ENCODE measurements at regions not wholly inside any gene's neighbourhood (a gene's known extent, or its start where the extent isn't known, plus 50 kb on each side); places are given as distances from the start of the nearest gene placed in this dataset.

DNA sequence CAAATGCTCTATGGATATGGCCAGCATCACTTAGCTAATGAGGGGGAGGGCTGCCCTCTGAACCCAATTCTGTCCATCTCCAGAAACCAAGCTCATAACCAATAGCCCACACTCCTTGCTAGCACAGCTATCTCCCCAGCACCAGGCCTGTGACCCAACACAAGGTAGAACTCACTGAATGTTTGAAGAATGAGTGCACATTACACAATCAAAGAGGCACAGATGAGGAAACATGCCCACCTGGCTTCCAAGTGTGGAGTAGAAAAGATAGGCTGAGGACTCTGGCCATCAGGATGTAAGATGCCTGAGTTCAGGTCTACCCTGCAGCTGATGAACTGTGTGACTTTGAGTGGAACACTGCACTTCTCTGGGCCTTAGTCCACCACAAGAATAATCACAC, 268.4 kb downstream of the BCL11B start:
- no peak overlapping the region for H3K4me3 Mint-ChIP-seq (ENCODE audit: unreplicated experiment)
- no peak for TF ChIP-seq EZH2 (IDR thresholded peaks at IDR 0.05; ENCODE audit: insufficient read depth, low read length)
- TF ChIP-seq, protein P1, sequence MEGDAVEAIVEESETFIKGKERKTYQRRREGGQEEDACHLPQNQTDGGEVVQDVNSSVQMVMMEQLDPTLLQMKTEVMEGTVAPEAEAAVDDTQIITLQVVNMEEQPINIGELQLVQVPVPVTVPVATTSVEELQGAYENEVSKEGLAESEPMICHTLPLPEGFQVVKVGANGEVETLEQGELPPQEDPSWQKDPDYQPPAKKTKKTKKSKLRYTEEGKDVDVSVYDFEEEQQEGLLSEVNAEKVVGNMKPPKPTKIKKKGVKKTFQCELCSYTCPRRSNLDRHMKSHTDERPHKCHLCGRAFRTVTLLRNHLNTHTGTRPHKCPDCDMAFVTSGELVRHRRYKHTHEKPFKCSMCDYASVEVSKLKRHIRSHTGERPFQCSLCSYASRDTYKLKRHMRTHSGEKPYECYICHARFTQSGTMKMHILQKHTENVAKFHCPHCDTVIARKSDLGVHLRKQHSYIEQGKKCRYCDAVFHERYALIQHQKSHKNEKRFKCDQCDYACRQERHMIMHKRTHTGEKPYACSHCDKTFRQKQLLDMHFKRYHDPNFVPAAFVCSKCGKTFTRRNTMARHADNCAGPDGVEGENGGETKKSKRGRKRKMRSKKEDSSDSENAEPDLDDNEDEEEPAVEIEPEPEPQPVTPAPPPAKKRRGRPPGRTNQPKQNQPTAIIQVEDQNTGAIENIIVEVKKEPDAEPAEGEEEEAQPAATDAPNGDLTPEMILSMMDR (IDR thresholded peaks at IDR 0.05; ENCODE audit: insufficient read depth, low read depth, low read length): no peak
- peaks cover 9% of the 10 kb centered on the region for H3K4me1 Mint-ChIP-seq (ENCODE audit: low read depth, unreplicated experiment)
- FAIRE-seq (no peak), DNase-seq (ENCODE audit: low read depth) (no peak)
- Histone ChIP-seq H3K4me3 (ENCODE audit: insufficient read depth, low read depth, low read length) (no peak overlapping the region), H3K36me3 (ENCODE audit: insufficient read depth, low read length) (no peaks in the 10 kb centered on the region), H3K9me3 (ENCODE audit: insufficient read depth, low read depth, low read length) (no peaks in the 10 kb centered on the region), H3K9ac (ENCODE audit: low read length) (no peak overlapping the region), H2AFZ (ENCODE audit: low read depth, low read length) (no peak overlapping the region), H3K4me2 (ENCODE audit: low read length) (no peak overlapping the region), H4K20me1 (ENCODE audit: insufficient read depth, low read length) (no peaks in the 10 kb centered on the region), H3K27me3 (ENCODE audit: insufficient read depth, low read length) (no peaks in the 10 kb centered on the region), H3K4me1 (ENCODE audit: insufficient read depth, low read length) (peaks cover 5% of the 10 kb centered on the region), H3K79me2 (ENCODE audit: insufficient read depth, low read length) (no peaks in the 10 kb centered on the region), H3K27ac (ENCODE audit: low read depth, low read length) (no peak overlapping the region)
- H3K36me3 Mint-ChIP-seq (ENCODE audit: low read depth, unreplicated experiment): no peaks in the 10 kb centered on the region
- peaks cover 12% of the 10 kb centered on the region for H3K27me3 Mint-ChIP-seq (ENCODE audit: low read depth, unreplicated experiment)
- no peaks in the 10 kb centered on the region for H3K9me3 Mint-ChIP-seq (ENCODE audit: unreplicated experiment)
- no peak overlapping the region for H3K27ac Mint-ChIP-seq (ENCODE audit: unreplicated experiment)

DNA sequence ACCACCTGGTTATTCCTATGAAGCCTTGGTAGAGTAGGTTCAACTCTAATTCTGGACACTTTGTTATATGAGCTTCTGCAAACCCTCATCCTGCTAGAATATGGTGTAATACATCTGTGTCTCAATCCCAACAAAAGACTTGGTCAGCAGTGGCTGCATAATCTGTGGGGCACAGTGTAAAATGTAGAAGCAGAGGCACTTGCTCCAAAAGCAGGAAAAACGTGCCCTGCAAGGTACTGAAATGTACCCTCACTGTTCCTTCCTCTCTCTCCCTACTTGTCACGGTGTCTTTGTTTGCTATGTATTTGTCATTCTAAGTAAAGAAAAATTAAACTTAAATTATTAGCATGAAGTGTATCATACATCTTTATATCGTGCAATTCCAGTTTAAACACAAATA, 267.9 kb downstream of the BCL11B start:
- Mint-ChIP-seq H3K4me3 (ENCODE audit: unreplicated experiment) (no peak overlapping the region), H3K4me1 (ENCODE audit: low read depth, unreplicated experiment) (peaks cover 9% of the 10 kb centered on the region), H3K27me3 (ENCODE audit: low read depth, unreplicated experiment) (peaks cover 15% of the 10 kb centered on the region), H3K27ac (ENCODE audit: unreplicated experiment) (no peak overlapping the region), H3K36me3 (ENCODE audit: low read depth, unreplicated experiment) (no peaks in the 10 kb centered on the region), H3K9me3 (ENCODE audit: unreplicated experiment) (no peaks in the 10 kb centered on the region)
- Histone ChIP-seq H3K79me2 (ENCODE audit: insufficient read depth, low read length) (no peaks in the 10 kb centered on the region), H3K4me3 (ENCODE audit: insufficient read depth, low read depth, low read length) (no peak overlapping the region), H3K9me3 (ENCODE audit: insufficient read depth, low read depth, low read length) (no peaks in the 10 kb centered on the region), H2AFZ (ENCODE audit: low read depth, low read length) (no peak overlapping the region), H3K27ac (ENCODE audit: low read depth, low read length) (no peak overlapping the region), H3K9ac (ENCODE audit: low read length) (no peak overlapping the region), H4K20me1 (ENCODE audit: insufficient read depth, low read length) (no peaks in the 10 kb centered on the region), H3K27me3 (ENCODE audit: insufficient read depth, low read length) (no peaks in the 10 kb centered on the region), H3K4me1 (ENCODE audit: insufficient read depth, low read length) (peaks cover 5% of the 10 kb centered on the region), H3K36me3 (ENCODE audit: insufficient read depth, low read length) (no peaks in the 10 kb centered on the region), H3K4me2 (ENCODE audit: low read length) (no peak overlapping the region)
- DNase-seq (ENCODE audit: low read depth): no peak
- FAIRE-seq: no peak
- no peak for TF ChIP-seq EZH2 (IDR thresholded peaks at IDR 0.05; ENCODE audit: insufficient read depth, low read length)
- TF ChIP-seq, protein P1 (IDR thresholded peaks at IDR 0.05; ENCODE audit: insufficient read depth, low read depth, low read length): no peak

DNA sequence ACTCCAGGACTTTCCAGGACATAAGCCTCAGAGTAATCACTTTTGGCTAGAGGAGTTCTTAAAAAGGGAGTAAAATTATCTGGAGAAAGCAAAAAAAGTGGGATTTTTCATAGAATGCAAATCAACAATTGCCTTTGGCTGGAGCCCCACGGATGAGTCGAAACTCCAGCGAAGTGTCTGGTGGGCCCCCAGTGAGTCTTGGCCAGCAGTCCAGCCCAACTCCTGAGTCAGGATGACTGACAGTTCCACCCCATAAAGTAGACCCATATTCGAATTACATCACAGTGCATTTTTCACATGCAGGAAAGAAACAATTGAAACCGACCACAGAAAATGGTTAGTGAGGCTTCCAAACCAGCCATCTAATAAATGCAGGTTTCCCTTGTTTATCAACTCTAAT, 265.7 kb downstream of the BCL11B start:
- Mint-ChIP-seq H3K4me3 (ENCODE audit: unreplicated experiment) (no peak overlapping the region), H3K36me3 (ENCODE audit: low read depth, unreplicated experiment) (no peaks in the 10 kb centered on the region)

More for the DNA sequence above, 265.7 kb downstream of the BCL11B start:
- Mint-ChIP-seq H3K27ac (ENCODE audit: unreplicated experiment) (no peak overlapping the region), H3K4me1 (ENCODE audit: low read depth, unreplicated experiment) (peaks cover 9% of the 10 kb centered on the region), H3K27me3 (ENCODE audit: low read depth, unreplicated experiment) (peaks cover 14% of the 10 kb centered on the region), H3K9me3 (ENCODE audit: unreplicated experiment) (peaks cover 9% of the 10 kb centered on the region)
- H3K27me3 ChIP-seq (ENCODE audit: insufficient read depth, low read length): no peaks in the 10 kb centered on the region
- H3K4me3 ChIP-seq (ENCODE audit: insufficient read depth, low read depth, low read length): no peak overlapping the region
- H2AFZ ChIP-seq (ENCODE audit: low read depth, low read length): peak overlapping the region; percentile 10
- H3K79me2 ChIP-seq (ENCODE audit: insufficient read depth, low read length): no peaks in the 10 kb centered on the region
- no peak overlapping the region for H3K4me2 ChIP-seq (ENCODE audit: low read length)
- no peaks in the 10 kb centered on the region for H3K9me3 ChIP-seq (ENCODE audit: insufficient read depth, low read depth, low read length)
- H4K20me1 ChIP-seq (ENCODE audit: insufficient read depth, low read length): no peaks in the 10 kb centered on the region
- peaks cover 5% of the 10 kb centered on the region for H3K4me1 ChIP-seq (ENCODE audit: insufficient read depth, low read length)
- no peak overlapping the region for H3K9ac ChIP-seq (ENCODE audit: low read length)
- H3K36me3 ChIP-seq (ENCODE audit: insufficient read depth, low read length): no peaks in the 10 kb centered on the region
- TF ChIP-seq, protein P1 (IDR thresholded peaks at IDR 0.05; ENCODE audit: insufficient read depth, low read depth, low read length): no peak
- TF ChIP-seq EZH2 (IDR thresholded peaks at IDR 0.05; ENCODE audit: insufficient read depth, low read length): no peak
- H3K27ac ChIP-seq (ENCODE audit: low read depth, low read length): no peak overlapping the region
- DNase-seq (ENCODE audit: low read depth) (no peak), FAIRE-seq (no peak)

All from astrocyte (in vitro differentiated cells and primary cell).